Naive B cell (primary cell): ENCODE measurements at regions not wholly inside any gene's neighbourhood (a gene's known extent, or its start where the extent isn't known, plus 50 kb on each side); places are given as distances from the start of the nearest gene placed in this dataset.

Experiments
- ATAC-seq, 2 donors: fragments of 150-1000 bp; cut with Tn5 transposase; 2 replicates each; pipeline ENCODE4 v1.10.0; 2021; ENCODE audit warnings: low read depth in 2 of 2, mild to moderate bottlenecking in 2 of 2, moderate library complexity in 2 of 2
- DNase-seq: peaks from one replicate; pipeline ENCODE4 v3.0.0; 2022
- H3K27ac Mint-ChIP-seq, 6 donors: one replicate each; pipeline ENCODE4 v1.8.0; 2020 to 2022; ENCODE audit warnings: mild to moderate bottlenecking in 6 of 6, mixed read lengths in 6 of 6, moderate library complexity in 5 of 6, inconsistent platforms in 2 of 6
- H3K27me3 Mint-ChIP-seq, 3 donors: one replicate each; pipeline ENCODE4 v1.8.0; 2021 to 2022; ENCODE audit warnings: mixed read lengths in 3 of 3, mild to moderate bottlenecking in 1 of 3
- H3K36me3 Mint-ChIP-seq, 2 donors: one replicate each; pipeline ENCODE4 v1.8.0; 2020 to 2022; ENCODE audit warnings: mixed read lengths in 2 of 2, inconsistent platforms in 1 of 2, mild to moderate bottlenecking in 1 of 2
- H3K4me1 Mint-ChIP-seq, 3 donors: one replicate each; pipeline ENCODE4 v1.8.0; 2020 to 2022; ENCODE audit warnings: mixed read lengths in 3 of 3, inconsistent platforms in 1 of 3, mild to moderate bottlenecking in 1 of 3, moderate library complexity in 1 of 3
- H3K4me3 Mint-ChIP-seq, 8 donors: one replicate each; pipeline ENCODE4 v1.8.0; 2020 to 2022; ENCODE audit warnings: mild to moderate bottlenecking in 8 of 8, mixed read lengths in 8 of 8, moderate library complexity in 8 of 8, inconsistent platforms in 2 of 8
- H3K9me3 Mint-ChIP-seq, 7 donors: one replicate each; pipeline ENCODE4 v1.8.0; 2020 to 2022; ENCODE audit warnings: mixed read lengths in 7 of 7, mild to moderate bottlenecking in 5 of 7, inconsistent platforms in 2 of 7, moderate library complexity in 1 of 7

- no peak for ATAC-seq
- H3K27me3 Mint-ChIP-seq = no peaks in the 10 kb centered on the region
- H3K4me3 Mint-ChIP-seq = no peak overlapping the region
- no peaks in the 10 kb centered on the region for H3K36me3 Mint-ChIP-seq
- DNase-seq = no peak
- no peak overlapping the region for H3K27ac Mint-ChIP-seq
- no peaks in the 10 kb centered on the region for H3K9me3 Mint-ChIP-seq
- no peaks in the 10 kb centered on the region for H3K4me1 Mint-ChIP-seq
Observed at GRCh38 chr4:180485407-180485806, 1757.8 kb upstream of the TENM3 start.

- Mint-ChIP-seq H3K27me3 (no peaks in the 10 kb centered on the region), H3K4me1 (no peaks in the 10 kb centered on the region), H3K4me3 (no peak overlapping the region), H3K9me3 (peaks cover 0 to 2% (median 0%) of the 10 kb centered on the region in 7 donors), H3K27ac (no peak overlapping the region), H3K36me3 (no peaks in the 10 kb centered on the region)
- no peak for ATAC-seq
- no peak for DNase-seq
Observed at GRCh38 chr4:180486342-180486741, 1756.9 kb upstream of the TENM3 start.

GRCh38 chr4:180489787-180490186 lies 1753.4 kb upstream of the TENM3 start:
- Mint-ChIP-seq H3K4me3 (no peak overlapping the region), H3K36me3 (no peaks in the 10 kb centered on the region), H3K27me3 (no peaks in the 10 kb centered on the region), H3K4me1 (no peaks in the 10 kb centered on the region), H3K27ac (no peak overlapping the region), H3K9me3 (peaks cover 0 to 6% (median 2%) of the 10 kb centered on the region in 7 donors)
- DNase-seq (no peak), ATAC-seq (no peak)

- no peak for DNase-seq
- H3K27me3 Mint-ChIP-seq = no peaks in the 10 kb centered on the region
- H3K4me1 Mint-ChIP-seq = no peaks in the 10 kb centered on the region
- H3K27ac Mint-ChIP-seq = no peak overlapping the region
- H3K36me3 Mint-ChIP-seq = no peaks in the 10 kb centered on the region
- H3K9me3 Mint-ChIP-seq = peaks cover 0 to 6% (median 2%) of the 10 kb centered on the region in 7 donors
- no peak for ATAC-seq
- no peak overlapping the region for H3K4me3 Mint-ChIP-seq
Observed at GRCh38 chr4:180491210-180491609, 1752.0 kb upstream of the TENM3 start.

GRCh38 chr4:180493299-180493698 lies 1749.9 kb upstream of the TENM3 start:
- H3K27ac Mint-ChIP-seq = no peak overlapping the region

GRCh38 chr4:180500154-180500553 lies 1743.0 kb upstream of the TENM3 start:
- DNase-seq (no peak), ATAC-seq (no peak)
- H3K27me3 Mint-ChIP-seq = no peaks in the 10 kb centered on the region
- H3K4me3 Mint-ChIP-seq = no peak overlapping the region
- peaks cover 0 to 6% of the 10 kb centered on the region in 2 donors for H3K36me3 Mint-ChIP-seq
- H3K4me1 Mint-ChIP-seq = no peaks in the 10 kb centered on the region
- peaks cover 0 to 7% (median 4%) of the 10 kb centered on the region in 7 donors for H3K9me3 Mint-ChIP-seq
- no peak overlapping the region for H3K27ac Mint-ChIP-seq

More at GRCh38 chr4:180493299-180493698, 1749.9 kb upstream of the TENM3 start:
- H3K36me3 Mint-ChIP-seq = peaks cover 0 to 6% of the 10 kb centered on the region in 2 donors
- no peak overlapping the region for H3K4me3 Mint-ChIP-seq
- peaks cover 0 to 12% (median 5%) of the 10 kb centered on the region in 7 donors for H3K9me3 Mint-ChIP-seq
- ATAC-seq = no peak
- no peaks in the 10 kb centered on the region for H3K27me3 Mint-ChIP-seq
- no peak for DNase-seq
- no peaks in the 10 kb centered on the region for H3K4me1 Mint-ChIP-seq

DNA sequence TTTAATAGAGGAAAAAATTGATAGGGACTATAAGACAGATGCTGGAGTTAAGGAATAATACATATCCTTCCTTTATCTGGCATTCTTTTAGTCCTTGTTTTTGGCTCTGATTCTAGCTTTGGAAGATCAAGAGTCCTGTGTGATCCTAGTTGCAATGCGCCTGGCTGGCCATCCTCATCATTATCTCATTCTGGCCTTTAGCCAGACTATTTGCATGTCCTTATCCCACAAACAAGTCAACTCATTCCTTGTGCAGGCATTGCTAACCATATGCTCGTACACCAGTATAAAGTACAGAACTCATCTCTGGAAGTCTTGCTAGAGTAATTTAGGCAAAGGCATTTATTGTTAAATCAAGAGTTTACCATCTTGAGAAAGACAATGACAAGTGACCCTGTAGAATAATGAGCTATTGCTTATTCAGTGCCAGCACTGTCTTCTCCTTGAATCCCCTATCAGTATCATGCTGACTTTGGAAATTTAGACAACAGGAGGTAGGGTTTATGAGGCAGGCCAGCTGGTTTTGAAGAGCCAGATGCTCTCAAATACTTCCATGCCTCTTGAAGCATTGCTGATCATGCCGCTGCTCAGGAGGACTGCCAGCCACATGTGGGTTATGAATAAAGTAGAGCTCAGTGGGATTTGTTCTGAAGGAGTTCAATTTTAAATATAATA lies 1730.3 kb upstream of the TENM3 start:
- Mint-ChIP-seq H3K4me3 (no peak overlapping the region), H3K27ac (no peak overlapping the region), H3K36me3 (no peaks in the 10 kb centered on the region), H3K27me3 (no peaks in the 10 kb centered on the region), H3K4me1 (no peaks in the 10 kb centered on the region), H3K9me3 (peaks cover 0 to 5% (median 0%) of the 10 kb centered on the region in 7 donors)
- DNase-seq (no peak), ATAC-seq (no peak)

GRCh38 chr4:180518906-180519305 lies 1724.3 kb upstream of the TENM3 start:
- no peaks in the 10 kb centered on the region for H3K27me3 Mint-ChIP-seq
- peaks cover 0 to 5% (median 0%) of the 10 kb centered on the region in 7 donors for H3K9me3 Mint-ChIP-seq
- DNase-seq (no peak), ATAC-seq (no peak)
- no peaks in the 10 kb centered on the region for H3K36me3 Mint-ChIP-seq
- H3K4me3 Mint-ChIP-seq = no peak overlapping the region
- no peaks in the 10 kb centered on the region for H3K4me1 Mint-ChIP-seq
- H3K27ac Mint-ChIP-seq = no peak overlapping the region

DNA sequence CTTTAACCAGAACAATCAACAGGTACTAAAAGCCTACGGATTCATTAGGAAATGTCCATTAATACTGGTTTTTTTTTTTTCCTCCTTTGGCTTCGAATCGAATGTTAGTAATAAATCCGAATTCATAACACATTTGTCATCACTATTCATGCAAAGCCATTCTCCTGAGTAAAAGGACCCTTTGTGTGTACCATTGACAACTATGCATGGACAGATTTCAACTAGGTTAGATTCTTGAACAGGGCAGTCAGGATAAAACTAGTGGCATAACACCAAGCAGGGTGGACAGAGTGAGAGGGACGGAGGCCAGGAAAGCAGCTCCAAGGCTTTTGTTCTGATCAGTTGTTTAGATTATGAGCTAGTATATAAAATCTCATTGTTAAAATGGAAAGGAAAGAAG lies 1722.0 kb upstream of the TENM3 start:
- Mint-ChIP-seq H3K4me3 (no peak overlapping the region), H3K27me3 (no peaks in the 10 kb centered on the region), H3K4me1 (no peaks in the 10 kb centered on the region), H3K9me3 (peaks cover 0 to 2% (median 0%) of the 10 kb centered on the region in 7 donors), H3K36me3 (no peaks in the 10 kb centered on the region), H3K27ac (no peak overlapping the region)
- DNase-seq (no peak), ATAC-seq (no peak)

DNA sequence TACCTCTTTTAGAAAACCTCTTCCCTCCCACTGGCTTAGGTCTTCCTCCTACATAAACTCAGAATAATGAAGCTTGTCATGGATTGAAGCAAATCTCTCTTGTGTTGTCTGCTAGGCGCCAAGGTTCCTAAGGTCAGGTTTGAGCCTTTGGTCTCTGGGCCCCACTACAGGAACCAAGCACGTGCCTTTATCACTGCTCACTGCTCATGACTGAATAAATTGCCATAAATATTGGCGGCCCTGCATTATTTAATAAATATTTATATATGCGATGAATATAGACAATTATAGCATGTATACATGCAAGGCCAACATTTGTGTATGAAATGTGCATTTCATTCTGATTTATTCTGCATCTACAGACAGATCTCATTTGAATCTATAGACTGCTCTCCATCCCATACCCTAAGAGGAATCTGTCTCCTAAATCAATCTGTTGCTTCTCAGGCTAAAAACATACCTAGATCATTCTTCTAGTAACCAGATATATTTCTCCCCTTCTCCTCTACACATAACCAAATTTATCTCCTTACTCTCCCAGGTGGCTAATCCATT lies 1717.6 kb upstream of the TENM3 start:
- Mint-ChIP-seq H3K27me3 (no peaks in the 10 kb centered on the region), H3K4me1 (no peaks in the 10 kb centered on the region), H3K9me3 (peaks cover 0 to 1% (median 0%) of the 10 kb centered on the region in 7 donors), H3K27ac (no peak overlapping the region), H3K36me3 (no peaks in the 10 kb centered on the region), H3K4me3 (no peak overlapping the region)
- DNase-seq (no peak), ATAC-seq (no peak)

- H3K27ac Mint-ChIP-seq = no peak overlapping the region
- H3K4me3 Mint-ChIP-seq = no peak overlapping the region
- H3K9me3 Mint-ChIP-seq = peaks cover 0 to 8% (median 0%) of the 10 kb centered on the region in 7 donors
- H3K27me3 Mint-ChIP-seq = no peaks in the 10 kb centered on the region
- DNase-seq (no peak), ATAC-seq (no peak)
- H3K4me1 Mint-ChIP-seq = no peaks in the 10 kb centered on the region
- no peaks in the 10 kb centered on the region for H3K36me3 Mint-ChIP-seq
Observed at GRCh38 chr4:180528003-180528402, 1715.2 kb upstream of the TENM3 start.

GRCh38 chr4:180530787-180531186 lies 1712.4 kb upstream of the TENM3 start:
- Mint-ChIP-seq H3K27me3 (no peaks in the 10 kb centered on the region), H3K4me3 (no peak overlapping the region), H3K36me3 (no peaks in the 10 kb centered on the region), H3K9me3 (peaks cover 0 to 9% (median 0%) of the 10 kb centered on the region in 7 donors), H3K4me1 (no peaks in the 10 kb centered on the region), H3K27ac (no peak overlapping the region)
- ATAC-seq (no peak), DNase-seq (no peak)

- Mint-ChIP-seq H3K4me3 (no peak overlapping the region), H3K4me1 (no peaks in the 10 kb centered on the region), H3K27ac (peak overlapping the region in 1 of 6 donors; percentile 88), H3K36me3 (no peaks in the 10 kb centered on the region), H3K27me3 (no peaks in the 10 kb centered on the region), H3K9me3 (peaks cover 0 to 9% (median 2%) of the 10 kb centered on the region in 7 donors)
- DNase-seq (no peak), ATAC-seq (no peak)
Observed at GRCh38 chr4:180532691-180533090, 1710.5 kb upstream of the TENM3 start.

GRCh38 chr4:180538384-180539057 lies 1704.7 kb upstream of the TENM3 start:
- Mint-ChIP-seq H3K4me1 (no peaks in the 10 kb centered on the region), H3K36me3 (no peaks in the 10 kb centered on the region), H3K27ac (no peak overlapping the region), H3K9me3 (peaks cover 0 to 3% (median 0%) of the 10 kb centered on the region in 7 donors), H3K4me3 (no peak overlapping the region), H3K27me3 (no peaks in the 10 kb centered on the region)
- DNase-seq (no peak), ATAC-seq (no peak)
